Body of pancreas (tissue), 4 donors: ENCODE measurements at regions not wholly inside any gene's neighbourhood (a gene's known extent, or its start where the extent isn't known, plus 50 kb on each side); places are given as distances from the start of the nearest gene placed in this dataset.

Source experiments
- POLR2A ChIP-seq, 3 donors: fragments of 450-650 bp; IDR thresholded peaks; one replicate each; pipeline ENCODE4 v1.6.1; 2016; ENCODE audit warnings: antibody characterized with exemption in 3 of 3, mild to moderate bottlenecking in 2 of 3
- TF ChIP-seq, protein P1 (sequence below), 7 experiments: fragments of 450-650 bp in 4 of 7; fragments of 200-600 bp in 3 of 7; sonication (generic) in 3 of 7; IDR thresholded peaks; one replicate each; pipeline ENCODE4 v1.5.1; 2016 to 2019; ENCODE audit warnings: antibody characterized with exemption in 7 of 7

DNA sequence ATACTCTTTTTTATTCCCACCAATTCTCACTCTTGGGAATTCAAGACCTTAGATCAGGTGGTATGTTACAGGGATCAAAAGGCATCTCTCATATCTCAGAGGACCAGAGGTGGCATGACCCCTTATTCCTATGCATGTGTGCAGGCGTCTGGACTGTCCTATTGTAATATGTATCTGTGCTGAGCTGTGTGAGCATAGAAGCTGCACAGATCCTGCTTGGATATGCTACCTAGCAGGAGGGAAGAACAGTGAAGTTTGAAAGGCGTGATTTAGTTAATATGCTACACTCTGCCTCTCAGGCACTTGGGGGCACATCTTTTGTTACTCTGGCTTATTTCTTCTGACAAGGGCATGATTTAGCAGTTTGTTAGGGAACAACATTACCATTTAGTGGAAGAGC, 86.7 kb upstream of the ZRANB2 start:
- TF ChIP-seq, protein P1, sequence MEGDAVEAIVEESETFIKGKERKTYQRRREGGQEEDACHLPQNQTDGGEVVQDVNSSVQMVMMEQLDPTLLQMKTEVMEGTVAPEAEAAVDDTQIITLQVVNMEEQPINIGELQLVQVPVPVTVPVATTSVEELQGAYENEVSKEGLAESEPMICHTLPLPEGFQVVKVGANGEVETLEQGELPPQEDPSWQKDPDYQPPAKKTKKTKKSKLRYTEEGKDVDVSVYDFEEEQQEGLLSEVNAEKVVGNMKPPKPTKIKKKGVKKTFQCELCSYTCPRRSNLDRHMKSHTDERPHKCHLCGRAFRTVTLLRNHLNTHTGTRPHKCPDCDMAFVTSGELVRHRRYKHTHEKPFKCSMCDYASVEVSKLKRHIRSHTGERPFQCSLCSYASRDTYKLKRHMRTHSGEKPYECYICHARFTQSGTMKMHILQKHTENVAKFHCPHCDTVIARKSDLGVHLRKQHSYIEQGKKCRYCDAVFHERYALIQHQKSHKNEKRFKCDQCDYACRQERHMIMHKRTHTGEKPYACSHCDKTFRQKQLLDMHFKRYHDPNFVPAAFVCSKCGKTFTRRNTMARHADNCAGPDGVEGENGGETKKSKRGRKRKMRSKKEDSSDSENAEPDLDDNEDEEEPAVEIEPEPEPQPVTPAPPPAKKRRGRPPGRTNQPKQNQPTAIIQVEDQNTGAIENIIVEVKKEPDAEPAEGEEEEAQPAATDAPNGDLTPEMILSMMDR (IDR thresholded peaks at IDR 0.05) = no peak
- TF ChIP-seq POLR2A (IDR thresholded peaks at IDR 0.05) = no peak
